ENCODE measurements at regions not wholly inside any gene's neighbourhood (a gene's known extent, or its start where the extent isn't known, plus 50 kb on each side); places are given as distances from the start of the nearest gene placed in this dataset.
A peak's percentile ranks its signal among the peaks of the same experiment; 100 is the strongest.
"Not testable (repeated sequence)": the region's sequence is repeated elsewhere in the genome, so short reads cannot be mapped to it uniquely, and the experiment has no call there.

DNA sequence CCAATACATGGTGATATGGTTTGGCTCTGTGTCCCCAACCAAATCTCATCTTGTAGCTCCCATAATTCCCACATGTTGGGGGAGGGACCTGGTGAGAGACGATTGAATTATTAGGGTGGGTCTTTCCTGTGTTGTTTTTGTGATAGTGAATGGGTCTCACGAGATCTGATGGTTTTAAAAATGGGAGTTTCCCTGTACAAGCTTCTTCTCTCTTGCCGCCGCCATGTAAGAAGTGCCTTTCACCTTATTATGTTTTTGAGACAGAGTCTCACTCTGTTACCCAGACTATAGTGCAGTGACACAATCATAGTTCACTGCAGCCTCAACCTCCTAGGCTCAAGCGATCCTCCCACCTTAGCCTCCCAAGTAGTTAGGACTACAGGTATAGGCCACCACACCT lies 629.1 kb downstream of the QKI start:
- not testable (repeated sequence) for FAIRE-seq

DNA sequence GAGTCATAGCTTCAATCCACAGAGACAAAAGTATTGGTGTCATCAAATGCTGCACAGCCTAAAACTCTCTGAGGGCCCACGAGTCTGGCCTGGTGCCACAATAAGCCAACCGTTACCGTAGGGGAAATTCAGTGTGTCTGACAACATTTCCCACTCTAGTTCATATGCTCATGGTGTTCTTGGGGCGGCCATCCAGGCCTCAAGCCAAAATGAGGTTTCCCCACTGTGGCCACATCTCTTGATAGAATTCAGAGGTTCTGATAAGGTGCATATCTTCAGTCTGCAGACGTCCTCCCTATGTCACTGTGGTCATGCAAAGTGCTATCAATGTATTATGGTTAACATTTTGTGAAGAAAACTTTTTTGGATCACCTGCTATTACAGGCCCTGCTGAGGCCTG lies 627.7 kb downstream of the QKI start:
- no peak for DNase-seq (ENCODE audit: low spot score)
- no peak for FAIRE-seq

More for the DNA sequence above, 629.1 kb downstream of the QKI start:
- not testable (repeated sequence) for DNase-seq (ENCODE audit: low spot score)

DNA sequence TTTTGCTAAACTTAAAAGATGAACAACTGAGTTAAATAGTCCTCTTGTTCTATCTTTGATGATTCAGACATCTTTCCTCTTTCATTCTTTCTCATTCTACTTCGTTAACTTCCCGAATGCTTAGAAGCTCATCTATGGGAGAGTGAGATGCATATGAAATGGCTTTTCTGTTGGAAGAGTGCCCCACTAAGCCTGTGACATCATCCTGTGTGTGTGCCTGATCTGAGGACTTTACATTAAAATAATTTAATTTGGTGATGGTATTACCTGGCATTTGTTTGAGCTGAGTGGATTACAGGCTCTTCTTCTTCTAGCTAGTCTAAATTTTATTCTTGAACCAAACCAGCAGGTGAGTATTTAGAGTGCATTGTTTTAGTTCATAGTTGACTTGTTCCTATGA lies 626.5 kb downstream of the QKI start:
- DNase-seq (ENCODE audit: low spot score) (no peak), FAIRE-seq (no peak)

DNA sequence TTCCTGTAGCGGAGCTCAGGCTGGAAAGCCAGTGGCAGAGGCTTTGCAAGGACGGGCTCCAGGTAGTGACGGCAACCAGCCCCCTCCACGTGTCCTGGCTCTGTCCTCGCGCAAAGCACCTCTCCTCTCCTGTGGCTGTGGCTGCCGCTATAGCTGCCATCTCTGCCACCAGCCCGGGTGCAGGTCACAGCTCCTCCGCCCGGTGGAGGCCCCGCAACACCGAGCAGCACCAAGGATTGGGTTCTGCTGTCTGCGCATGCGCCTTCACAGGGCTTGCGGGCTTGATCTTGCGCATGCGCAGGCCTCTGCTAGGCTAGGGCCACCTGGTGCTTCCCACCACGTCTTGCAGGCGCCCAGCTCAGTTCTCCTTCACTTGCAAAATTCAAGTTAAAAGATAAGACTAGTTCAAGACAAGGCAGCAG lies 625.4 kb downstream of the QKI start:
- no peak for FAIRE-seq
- DNase-seq (ENCODE audit: low spot score): no peak

DNA sequence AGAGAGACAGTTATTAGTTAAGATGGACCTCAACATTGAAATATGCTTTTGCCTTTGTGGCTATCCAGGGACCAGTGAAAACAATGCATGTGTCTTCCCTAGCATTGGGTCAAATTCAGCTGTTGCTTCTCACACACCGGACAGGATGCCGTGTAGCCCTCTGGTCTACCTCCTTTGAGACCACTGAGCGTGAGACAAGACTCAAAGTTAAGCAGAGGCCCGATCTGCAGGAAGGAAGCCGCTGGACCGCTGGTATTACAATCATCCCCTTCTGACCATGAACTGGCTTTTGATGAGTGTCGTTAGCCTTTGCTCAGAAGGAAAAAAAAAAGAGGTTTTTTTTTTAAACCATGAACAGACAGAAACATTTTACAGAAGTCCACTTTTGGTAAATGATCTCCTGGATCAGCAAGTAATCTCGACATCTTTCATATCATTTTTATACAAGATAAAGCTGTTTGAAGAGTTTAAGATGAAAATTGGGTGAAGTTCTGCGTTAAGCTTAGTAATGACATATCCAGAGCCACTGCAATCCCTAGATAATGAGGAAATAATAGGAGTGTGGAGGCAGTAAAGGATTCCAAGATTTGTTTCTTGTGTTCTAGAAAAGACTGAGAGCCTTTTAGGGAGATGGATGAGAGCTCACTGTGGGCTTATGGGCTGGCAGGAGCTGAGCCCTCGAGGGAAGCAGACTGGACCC lies 622.8 kb downstream of the QKI start:
- FAIRE-seq (no peak), DNase-seq (ENCODE audit: low spot score) (no peak)

DNA sequence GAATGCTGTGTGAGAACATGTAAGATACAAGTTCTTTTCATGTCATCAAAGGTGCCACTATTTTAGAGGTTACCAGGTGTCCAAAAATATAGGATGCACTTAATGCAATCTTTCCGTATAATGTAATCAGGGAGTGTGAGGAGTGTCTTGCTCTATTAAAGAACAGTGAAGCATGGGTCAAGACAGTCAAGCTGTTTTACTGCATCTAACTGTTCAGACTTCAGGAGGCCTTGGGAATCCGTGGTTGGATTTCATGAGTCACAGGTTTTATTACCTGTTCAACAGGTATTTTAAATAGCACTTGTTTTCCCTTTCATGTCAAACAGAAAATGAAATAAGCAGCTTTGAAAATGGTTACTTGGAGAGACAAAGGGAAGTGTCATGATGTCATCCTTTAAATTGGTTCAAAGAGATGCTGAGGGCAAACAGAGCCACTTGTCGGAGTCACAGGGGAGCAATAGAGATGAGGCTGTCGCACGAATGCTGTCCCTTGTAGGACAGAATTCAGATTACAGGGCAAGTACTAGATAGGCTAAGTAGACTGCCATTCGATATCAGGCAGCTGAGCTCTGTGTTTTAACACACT lies 621.5 kb downstream of the QKI start:
- DNase-seq (ENCODE audit: low spot score) (no peak), FAIRE-seq (no peak)

DNA sequence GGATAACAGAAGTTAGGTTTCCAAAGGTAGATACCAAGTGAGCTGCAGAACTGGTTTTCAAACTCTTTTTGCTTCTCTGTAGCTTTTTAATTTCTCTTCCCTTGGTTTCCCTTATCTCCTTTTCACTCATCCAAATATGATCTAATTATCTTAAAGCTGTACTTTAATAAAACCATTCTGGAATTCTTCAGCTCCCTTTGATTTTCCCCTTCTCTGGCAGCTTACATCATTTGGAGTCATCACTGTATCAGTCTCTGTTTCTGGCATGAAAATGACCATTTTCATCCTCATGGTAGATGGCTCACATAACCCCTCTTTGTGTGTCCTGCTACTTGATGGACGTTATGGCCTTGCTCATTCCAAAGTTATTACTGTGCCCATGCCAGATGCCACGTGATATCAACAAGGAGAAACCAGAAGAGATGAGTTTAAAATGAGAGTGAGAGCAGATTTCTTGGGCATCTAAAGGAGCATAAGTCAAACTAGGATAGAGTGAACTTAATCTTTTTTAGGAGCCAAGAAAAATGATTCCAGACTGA lies 620.2 kb downstream of the QKI start:
- FAIRE-seq: peak; percentile 34

DNA sequence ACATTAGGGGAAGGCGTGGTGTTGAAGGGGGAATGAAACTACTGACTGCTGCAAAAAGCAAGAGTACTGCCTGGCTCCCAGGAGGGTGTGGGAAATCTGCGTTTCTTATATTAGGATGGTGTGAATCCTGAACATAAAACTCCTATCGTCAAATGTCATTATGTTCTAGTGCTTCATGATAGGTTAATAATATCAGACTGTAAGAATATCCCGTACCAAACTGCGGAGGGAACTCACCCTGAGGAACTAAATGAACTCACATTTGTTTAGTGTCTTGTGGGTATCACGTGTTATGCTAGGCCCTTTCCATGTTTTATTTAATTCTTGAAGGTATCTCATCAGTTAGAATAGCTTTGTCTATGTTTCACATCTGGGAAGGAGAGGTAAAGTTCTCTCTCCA lies 610.7 kb downstream of the QKI start:
- DNase-seq (ENCODE audit: low spot score): no peak
- no peak for FAIRE-seq

More for the DNA sequence above, 620.2 kb downstream of the QKI start:
- DNase-seq (ENCODE audit: low spot score): peak; percentile 60

DNA sequence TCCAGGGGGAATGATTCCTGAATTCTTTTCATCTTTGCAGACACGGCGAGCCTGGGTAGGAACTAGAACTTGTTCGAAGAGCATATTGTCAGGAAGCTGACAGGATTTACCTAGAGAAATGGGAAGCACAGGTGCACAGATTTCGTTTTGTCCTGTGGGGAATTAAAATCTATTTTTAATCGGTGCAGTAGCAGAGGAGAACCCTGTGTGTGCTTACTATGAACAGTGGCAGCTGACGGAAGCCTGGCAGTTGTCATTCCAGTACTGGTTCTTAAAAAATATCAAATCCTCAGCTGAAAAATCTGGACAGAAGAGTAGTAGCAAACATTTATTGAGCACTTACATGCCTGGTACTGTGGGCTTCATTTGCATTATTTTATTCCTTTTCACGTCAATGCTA lies 609.0 kb downstream of the QKI start:
- DNase-seq (ENCODE audit: low spot score) (no peak), FAIRE-seq (no peak)

DNA sequence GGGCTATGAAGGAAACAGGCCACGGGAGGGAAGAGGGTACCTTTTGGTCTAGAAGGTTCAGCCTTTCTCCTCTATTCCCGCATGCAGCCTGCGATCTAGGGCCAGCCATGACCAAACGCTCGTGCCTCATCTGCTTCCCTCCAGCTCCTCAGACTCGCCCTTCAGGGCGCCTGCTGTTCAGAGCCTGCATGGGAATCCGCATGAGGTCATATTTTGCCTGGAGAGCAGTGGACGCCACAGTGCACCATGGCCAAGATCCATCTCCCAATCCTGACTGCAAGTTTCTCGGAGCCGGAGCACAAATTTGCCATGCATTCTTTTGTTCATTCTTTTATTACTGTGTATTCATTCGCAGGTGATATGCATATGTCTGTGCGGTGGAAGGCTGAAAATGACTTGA lies 608.1 kb downstream of the QKI start:
- no peak for DNase-seq (ENCODE audit: low spot score)
- no peak for FAIRE-seq

DNA sequence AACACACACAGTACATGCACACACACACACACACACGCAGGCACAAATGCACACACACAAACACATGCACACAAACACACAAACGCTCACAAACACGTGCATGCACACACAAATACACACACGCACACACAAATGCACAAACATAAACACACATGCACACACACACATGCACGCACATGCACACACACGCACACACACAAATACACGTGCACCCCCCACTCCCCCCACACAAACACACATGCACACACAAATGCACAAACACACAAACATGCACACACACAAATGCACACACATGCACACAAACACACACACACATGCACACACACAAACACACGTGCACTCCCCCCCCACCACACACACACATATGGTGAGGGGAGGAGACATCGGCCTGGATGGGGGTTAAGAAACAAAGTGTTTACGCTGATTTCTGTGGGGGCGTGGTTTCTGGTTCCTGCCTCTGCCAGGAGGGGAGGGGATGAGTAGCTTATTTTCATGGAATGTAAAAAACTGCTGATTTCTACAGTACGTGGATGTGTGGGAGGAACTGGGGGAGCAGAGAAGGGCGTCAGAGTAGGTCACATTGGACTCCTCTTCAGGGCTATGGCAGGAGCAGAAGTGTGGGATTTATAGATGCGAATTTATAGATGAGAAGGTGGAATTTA lies 607.2 kb downstream of the QKI start:
- FAIRE-seq: no peak
- no peak for DNase-seq (ENCODE audit: low spot score)

DNA sequence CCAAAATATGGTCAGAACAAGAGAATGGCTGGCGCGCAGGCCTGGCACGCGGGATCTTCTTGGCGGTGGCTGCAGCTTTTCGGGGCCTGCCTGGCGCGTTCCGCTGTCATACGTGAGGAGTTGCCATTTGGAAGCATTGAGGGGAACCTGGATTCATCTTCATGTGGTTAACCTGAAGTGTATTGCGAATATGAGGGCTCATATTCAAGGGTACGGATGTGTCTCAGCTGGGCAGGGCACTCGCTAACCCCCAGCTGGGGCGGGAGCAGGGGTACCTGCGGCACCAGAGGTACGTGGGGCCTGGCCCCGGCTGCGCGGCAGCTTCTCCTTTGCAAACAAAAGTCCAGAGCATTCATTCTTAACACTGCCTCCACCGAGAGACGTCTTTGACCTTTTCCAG lies 605.6 kb downstream of the QKI start:
- no peak for FAIRE-seq
- DNase-seq (ENCODE audit: low spot score): no peak

DNA sequence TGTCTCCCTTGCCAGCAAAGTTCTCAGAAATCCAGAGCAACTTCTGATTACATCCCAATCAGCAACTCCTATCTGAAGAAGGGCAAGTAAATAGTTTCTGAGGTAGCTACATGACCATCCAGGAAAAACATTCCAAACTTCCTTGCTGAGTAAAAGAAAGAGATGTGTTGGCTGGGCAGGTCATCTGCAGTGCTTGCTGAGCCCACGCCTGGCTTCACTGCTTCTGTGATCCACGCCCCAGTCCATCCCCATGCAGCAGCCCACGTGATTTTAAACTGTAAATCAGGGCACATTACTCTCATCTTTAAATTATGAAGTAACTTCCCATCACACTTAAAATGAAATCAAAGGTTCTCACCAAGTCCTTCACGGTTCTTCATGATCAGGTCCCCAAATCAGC lies 603.6 kb downstream of the QKI start:
- DNase-seq (ENCODE audit: low spot score) (no peak), FAIRE-seq (no peak)

DNA sequence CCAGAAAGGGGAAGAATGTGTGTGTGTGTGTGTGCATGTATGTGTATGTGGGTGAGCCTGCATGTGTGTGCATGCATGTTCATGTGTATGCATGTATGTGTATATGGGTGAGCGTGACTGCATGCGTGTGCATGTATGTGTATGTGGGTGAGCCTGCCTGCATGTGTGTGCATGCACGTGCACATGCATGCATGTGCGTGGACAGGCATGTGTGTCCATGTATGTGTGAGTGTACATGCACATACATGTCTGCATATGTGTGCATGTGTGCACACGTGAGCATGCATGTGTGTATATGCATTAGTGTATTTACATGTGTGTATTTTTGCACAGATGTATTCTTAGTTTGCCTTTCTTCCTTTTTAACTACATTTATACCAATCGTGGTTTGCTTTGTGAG lies 601.5 kb downstream of the QKI start:
- no peak for DNase-seq (ENCODE audit: low spot score)
- FAIRE-seq: no peak

DNA sequence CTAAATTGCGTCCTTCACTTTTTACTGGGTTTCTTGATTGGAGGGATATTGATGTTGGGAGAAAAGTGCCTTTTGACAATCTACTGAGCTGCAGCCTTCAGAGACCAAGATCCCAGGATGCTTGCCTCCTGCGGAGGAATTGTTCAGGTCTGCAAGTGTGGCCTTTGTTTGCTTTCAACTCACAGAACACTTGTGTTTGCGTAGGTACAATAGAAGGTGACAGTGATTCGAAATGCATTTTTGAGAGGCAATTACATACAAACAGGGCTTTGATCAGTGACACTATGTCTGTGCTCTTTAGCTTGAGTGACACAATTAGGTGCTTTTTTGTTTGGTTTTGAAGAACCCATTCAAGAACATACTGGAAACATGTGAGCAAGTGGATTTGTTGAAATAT lies 600.6 kb downstream of the QKI start:
- no peak for FAIRE-seq

DNA sequence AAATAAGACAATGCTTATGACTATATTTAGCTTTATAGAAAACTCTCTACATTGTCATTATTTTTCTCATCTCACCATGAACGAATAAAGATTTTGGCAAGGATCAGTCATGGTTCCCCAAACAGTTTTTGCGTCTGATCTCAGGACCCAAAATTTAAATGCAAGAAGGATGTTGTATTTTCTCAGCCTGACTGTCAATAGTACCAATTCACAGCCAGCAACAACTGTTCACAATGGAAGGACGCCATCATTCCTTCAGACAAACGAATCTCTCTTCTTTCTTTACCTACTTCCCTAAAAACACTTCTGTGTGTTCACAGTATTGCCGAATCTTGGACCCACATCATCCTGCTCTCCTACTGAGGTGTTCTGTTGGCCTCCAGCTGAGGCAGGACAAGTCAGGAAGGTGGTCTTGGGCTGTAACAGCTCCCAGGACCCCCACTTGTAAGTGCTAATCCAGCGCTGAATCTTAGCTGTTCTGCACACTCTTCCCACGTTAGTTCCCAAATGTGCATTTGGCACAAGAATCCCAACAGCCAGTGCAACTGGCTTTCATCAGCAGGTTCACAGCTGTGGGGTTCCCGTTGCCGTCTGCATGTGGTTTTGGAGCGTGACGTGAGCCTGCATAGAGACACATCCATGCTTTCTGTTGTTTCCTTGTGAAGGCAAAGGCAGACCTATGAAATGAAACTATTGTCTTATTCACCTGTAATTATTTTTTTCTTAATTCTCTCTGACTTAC lies 600.0 kb downstream of the QKI start:
- FAIRE-seq (no peak), DNase-seq (ENCODE audit: low spot score) (no peak)

More for the DNA sequence above, 600.6 kb downstream of the QKI start:
- no peak for DNase-seq (ENCODE audit: low spot score)

DNA sequence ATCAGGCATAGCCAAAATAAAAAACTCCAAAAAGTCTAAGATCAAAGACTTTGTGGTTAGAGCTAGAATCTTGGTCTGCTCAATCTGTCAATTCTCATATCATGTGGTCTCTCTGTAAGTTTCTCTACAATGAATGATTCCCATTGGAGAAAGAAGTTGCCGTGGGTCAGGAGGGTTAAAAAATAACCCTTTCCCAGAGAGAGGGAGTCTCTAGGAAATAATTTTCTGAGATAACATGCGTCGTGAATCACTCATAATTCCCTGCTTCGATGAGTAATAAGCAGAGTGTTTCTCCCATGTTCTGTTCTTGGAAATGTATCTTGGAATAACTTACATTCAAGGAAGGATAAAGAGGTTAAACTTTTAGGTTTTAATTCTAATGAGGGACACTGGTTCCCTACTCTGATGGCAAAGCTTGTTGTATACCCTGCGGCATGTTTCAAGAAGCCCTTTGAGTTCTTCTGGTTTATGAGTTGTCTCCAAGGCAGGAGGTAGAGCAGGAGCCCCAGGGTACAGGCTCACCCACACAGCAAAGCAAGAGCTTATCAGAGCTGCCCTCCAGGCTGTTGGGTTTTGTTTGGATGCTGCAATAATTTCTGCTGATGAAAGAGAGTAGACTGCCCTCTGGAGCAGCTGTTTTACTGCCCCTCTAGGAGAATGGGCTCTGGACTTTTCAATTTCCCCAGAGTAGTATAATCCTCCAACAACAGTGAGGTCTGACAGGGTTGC lies 599.1 kb downstream of the QKI start:
- peak; percentile 59 for DNase-seq (ENCODE audit: low spot score)
- FAIRE-seq: peak; percentile 89

DNA sequence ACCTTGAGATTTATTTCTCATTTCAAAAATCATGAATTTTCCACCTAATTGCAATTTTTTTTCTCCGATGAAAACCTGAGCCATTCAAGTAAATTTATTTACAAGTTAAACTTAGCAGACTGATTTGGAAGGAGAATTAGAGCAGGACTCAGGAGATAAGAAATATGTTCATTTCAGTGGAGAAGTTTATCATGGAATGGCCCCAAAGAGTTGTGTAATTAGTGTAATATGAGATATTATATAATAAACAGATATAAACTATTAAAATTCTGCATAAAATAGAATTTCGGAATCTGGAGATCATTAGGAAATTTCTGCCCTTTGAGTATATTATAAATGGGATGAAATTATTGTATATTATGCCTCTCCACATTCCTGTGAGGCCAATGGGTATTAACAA lies 596.8 kb downstream of the QKI start:
- no peak for FAIRE-seq
- DNase-seq (ENCODE audit: low spot score): no peak

DNA sequence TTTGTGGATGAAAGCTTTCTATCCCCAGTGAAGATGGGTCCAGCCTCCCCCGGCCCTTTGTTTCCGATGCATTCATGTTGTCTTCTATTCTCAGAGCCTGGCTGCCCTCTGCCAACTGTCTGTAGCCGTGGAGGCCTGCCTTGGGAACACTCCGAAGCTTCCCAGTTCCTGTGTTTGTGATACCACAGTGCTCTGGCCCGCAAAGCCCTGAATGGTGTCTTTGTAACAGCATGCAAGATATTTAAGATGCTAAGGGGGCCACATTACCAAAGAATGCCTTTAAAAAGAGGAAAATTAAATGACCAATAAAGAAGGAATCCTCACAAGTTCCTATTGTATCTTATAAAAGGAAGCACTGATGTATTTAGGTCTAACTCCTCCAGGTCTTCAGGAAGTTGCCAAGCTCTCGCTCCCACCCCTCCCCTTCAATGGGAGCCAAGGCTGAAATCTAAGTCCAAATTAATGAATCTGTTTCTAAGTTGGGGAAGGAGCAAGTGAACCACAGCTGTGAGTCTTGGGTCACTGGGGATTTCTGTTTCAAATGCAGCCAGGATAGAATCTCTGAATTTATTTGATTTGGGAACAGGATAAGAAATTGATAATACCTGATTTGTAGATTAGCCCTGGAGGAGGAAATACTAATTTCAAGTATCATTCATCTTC lies 596.1 kb downstream of the QKI start:
- DNase-seq (ENCODE audit: low spot score) (no peak), FAIRE-seq (no peak)

DNA sequence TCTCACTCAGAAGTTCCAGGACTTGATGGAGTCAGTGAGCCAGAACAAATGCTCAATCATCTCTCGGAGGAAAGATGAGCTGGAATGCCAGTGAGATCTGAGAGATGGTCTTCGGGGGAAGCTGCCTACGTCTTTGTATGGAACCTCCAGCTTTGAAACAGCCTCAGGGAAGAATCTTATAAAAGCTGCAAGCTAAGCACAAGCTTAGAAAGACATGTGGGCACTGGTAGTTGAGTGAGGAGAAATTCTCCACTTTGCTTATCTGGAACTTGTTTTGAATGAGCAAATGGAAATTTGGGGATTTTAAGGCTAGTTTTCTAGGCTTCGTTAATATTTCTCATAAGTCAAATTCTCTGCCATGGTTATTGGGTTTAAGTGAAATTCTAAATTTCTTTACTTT lies 594.4 kb downstream of the QKI start:
- FAIRE-seq (no peak), DNase-seq (ENCODE audit: low spot score) (no peak)

DNA sequence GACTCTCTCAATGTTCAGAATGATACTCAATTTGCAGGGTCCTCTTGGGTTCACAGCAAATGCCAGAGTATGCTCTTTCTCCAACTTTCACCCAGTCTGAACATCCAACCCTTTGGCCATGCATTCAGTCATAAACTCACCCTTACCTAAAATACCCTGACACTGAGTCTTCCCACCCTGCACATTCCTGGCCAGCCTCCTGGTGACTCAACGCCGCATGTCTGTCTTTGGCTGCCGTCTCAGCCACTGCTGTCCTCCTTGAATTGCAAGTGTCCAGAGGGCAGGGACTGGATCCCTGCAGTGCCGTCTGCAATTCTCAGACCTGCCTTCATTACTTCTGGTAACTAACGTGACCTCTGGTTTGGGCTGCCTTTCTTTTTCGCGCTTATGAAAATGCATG lies 593.4 kb downstream of the QKI start:
- FAIRE-seq: no peak
- no peak for DNase-seq (ENCODE audit: low spot score)
